MM.1S (cell line): ENCODE measurements at regions not wholly inside any gene's neighbourhood (a gene's known extent, or its start where the extent isn't known, plus 50 kb on each side); places are given as distances from the start of the nearest gene placed in this dataset.
"Not testable (repeated sequence)": the region's sequence is repeated elsewhere in the genome, so short reads cannot be mapped to it uniquely, and the experiment has no call there.

Experiments
- DNase-seq: peaks from one replicate; pipeline ENCODE4 v3.0.0-alpha.2; 2015
- H2AFZ ChIP-seq: fragments of 300-600 bp; sonication (generic); 2 replicates; pipeline ENCODE4 v1.6.0; 2016; ENCODE audit warnings: antibody characterized with exemption, low read length
- H3F3A ChIP-seq: fragments of 300-600 bp; sonication (generic); 2 replicates; pipeline ENCODE4 v1.6.1; 2016; ENCODE audit warnings: mild to moderate bottlenecking, antibody characterized with exemption, low read length, moderate library complexity, mixed read lengths; ENCODE audit not compliant: insufficient read depth
- H3K27ac ChIP-seq: fragments of 300-600 bp; sonication (generic); 2 replicates; pipeline ENCODE4 v1.5.1; 2016; ENCODE audit warnings: mild to moderate bottlenecking, low read length
- H3K27me3 ChIP-seq: fragments of 300-600 bp; sonication (generic); replicated peaks from 2 replicates; pipeline ENCODE4 v1.6.0; 2016; ENCODE audit warnings: low read length; ENCODE audit not compliant: insufficient read depth
- H3K36me3 ChIP-seq: fragments of 300-600 bp; sonication (generic); replicated peaks from 2 replicates; pipeline ENCODE4 v1.6.1; 2016; ENCODE audit warnings: mild to moderate bottlenecking, low read length, mixed read lengths; ENCODE audit not compliant: insufficient read depth
- H3K4me1 ChIP-seq: fragments of 300-600 bp; sonication (generic); 2 replicates; pipeline ENCODE4 v1.6.1; 2016; ENCODE audit warnings: low read length, mixed read lengths
- H3K4me2 ChIP-seq: fragments of 300-600 bp; sonication (generic); 2 replicates; pipeline ENCODE4 v1.6.0; 2016; ENCODE audit warnings: low read depth, low read length
- H3K4me3 ChIP-seq: fragments of 300-600 bp; sonication (generic); 2 replicates; pipeline ENCODE4 v1.5.1; 2016; ENCODE audit warnings: low read length, mixed read lengths
- H3K79me2 ChIP-seq: fragments of 300-600 bp; sonication (generic); 2 replicates; pipeline ENCODE4 v1.6.1; 2016; ENCODE audit warnings: mixed run types, low read length, mixed read lengths
- H3K9ac ChIP-seq: fragments of 300-600 bp; sonication (generic); 2 replicates; pipeline ENCODE4 v1.6.1; 2016; ENCODE audit warnings: low read length, mixed read lengths
- H3K9me2 ChIP-seq: fragments of 300-600 bp; sonication (generic); replicated peaks from 2 replicates; pipeline ENCODE4 v1.6.1; 2016; ENCODE audit warnings: mild to moderate bottlenecking, low read length, mixed read lengths; ENCODE audit not compliant: insufficient read depth
- H3K9me3 ChIP-seq: fragments of 300-600 bp; sonication (generic); replicated peaks from 2 replicates; pipeline ENCODE4 v1.6.1; 2016; ENCODE audit warnings: mild to moderate bottlenecking, low read length, mixed read lengths; ENCODE audit not compliant: insufficient read depth
- H4K20me1 ChIP-seq: fragments of 300-600 bp; sonication (generic); 2 replicates; pipeline ENCODE4 v1.6.1; 2016; ENCODE audit warnings: mild to moderate bottlenecking, low read length, moderate library complexity, mixed read lengths; ENCODE audit not compliant: insufficient read depth
- EZH2 ChIP-seq: fragments of 300-600 bp; sonication (generic); optimal IDR thresholded peaks from 2 replicates; pipeline ENCODE3; 2017; ENCODE audit warnings: low read depth, mild to moderate bottlenecking, antibody characterized with exemption, low read length, mixed read lengths
- EZH2phosphoT487 ChIP-seq: fragments of 300-600 bp; sonication (generic); IDR thresholded peaks from 2 replicates; pipeline ENCODE4 v1.6.1; 2018; ENCODE audit warnings: antibody characterized with exemption, low read length
- TF ChIP-seq, protein P1 (sequence below): fragments of 300-600 bp; sonication (generic); IDR thresholded peaks from 2 replicates; pipeline ENCODE4 v1.5.1; 2016; ENCODE audit warnings: antibody characterized with exemption, low read length, mixed read lengths

DNA sequence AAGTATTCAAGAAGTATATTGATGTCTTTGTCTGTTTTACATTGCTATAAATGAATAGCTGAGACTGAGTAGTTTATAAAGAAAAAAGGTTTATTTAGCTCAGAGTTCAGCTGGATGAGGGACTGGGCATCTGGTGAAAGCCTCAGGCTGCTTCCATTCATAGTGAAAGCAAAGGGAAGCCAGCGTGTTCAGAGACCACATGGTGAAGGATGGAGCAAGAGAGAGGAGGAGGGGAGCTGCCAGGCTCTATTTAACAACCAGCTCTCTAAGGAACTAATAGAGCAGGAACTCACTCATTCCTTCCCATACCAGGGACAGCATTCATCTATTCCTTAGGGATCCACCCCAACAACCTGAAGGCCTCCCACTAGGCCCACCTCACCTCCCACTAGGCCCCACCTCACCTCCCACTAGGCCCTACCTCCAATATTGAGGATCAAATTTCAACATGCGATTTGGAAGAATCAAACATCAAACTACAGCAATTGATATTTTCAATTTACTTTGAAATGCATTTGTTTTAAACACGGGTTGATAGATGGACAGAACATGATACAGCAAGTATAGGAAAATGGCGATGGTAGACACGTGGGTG, 167.5 kb upstream of the HES1 start:
- Histone ChIP-seq H3K27me3 (no peaks in the 10 kb centered on the region), H4K20me1 (no peaks in the 10 kb centered on the region), H3K9ac (no peak overlapping the region), H3K4me2 (no peak overlapping the region), H3K9me2 (no peaks in the 10 kb centered on the region), H3K9me3 (no peaks in the 10 kb centered on the region), H3K36me3 (no peaks in the 10 kb centered on the region), H3F3A (peaks cover 4% of the 10 kb centered on the region), H3K4me3 (no peak overlapping the region), H2AFZ (no peak overlapping the region), H3K4me1 (peaks cover 35% of the 10 kb centered on the region), H3K27ac (no peak overlapping the region), H3K79me2 (no peaks in the 10 kb centered on the region)
- no peak for TF ChIP-seq EZH2
- TF ChIP-seq, protein P1, sequence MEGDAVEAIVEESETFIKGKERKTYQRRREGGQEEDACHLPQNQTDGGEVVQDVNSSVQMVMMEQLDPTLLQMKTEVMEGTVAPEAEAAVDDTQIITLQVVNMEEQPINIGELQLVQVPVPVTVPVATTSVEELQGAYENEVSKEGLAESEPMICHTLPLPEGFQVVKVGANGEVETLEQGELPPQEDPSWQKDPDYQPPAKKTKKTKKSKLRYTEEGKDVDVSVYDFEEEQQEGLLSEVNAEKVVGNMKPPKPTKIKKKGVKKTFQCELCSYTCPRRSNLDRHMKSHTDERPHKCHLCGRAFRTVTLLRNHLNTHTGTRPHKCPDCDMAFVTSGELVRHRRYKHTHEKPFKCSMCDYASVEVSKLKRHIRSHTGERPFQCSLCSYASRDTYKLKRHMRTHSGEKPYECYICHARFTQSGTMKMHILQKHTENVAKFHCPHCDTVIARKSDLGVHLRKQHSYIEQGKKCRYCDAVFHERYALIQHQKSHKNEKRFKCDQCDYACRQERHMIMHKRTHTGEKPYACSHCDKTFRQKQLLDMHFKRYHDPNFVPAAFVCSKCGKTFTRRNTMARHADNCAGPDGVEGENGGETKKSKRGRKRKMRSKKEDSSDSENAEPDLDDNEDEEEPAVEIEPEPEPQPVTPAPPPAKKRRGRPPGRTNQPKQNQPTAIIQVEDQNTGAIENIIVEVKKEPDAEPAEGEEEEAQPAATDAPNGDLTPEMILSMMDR = no peak
- TF ChIP-seq EZH2phosphoT487 = no peak
- no peak for DNase-seq

DNA sequence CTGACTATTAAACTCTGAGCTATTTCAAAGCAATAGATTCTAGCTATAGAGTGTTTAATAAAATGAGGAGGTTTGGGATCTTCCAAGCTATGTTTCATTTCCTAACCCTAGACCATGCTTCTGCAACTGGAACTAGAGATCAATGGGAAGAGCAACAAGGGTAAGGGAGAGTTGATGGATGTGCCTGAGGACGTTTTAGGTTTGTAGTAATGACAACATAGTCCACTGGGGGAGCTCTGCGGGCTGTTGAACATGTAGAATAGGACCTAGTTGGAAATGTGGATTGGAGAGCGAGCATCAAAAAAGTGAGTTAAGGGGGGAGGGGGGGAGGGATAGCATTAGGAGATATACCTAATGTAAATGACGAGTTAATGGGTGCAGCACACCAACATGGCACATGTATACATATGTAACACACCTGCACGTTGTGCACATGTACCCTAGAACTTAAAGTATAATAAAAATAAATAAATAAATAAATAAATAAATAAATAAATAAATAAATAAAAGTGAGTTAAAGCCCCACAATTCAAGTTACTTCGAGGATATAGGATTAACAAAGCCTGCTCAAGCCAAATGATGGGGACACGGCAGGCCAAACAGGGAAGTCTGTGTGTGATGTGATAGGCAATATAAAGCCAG, 165.7 kb upstream of the HES1 start:
- not testable (repeated sequence) for H3K9me2 ChIP-seq, H3K79me2 ChIP-seq, H2AFZ ChIP-seq, H3K27me3 ChIP-seq, H3K36me3 ChIP-seq, H3K9me3 ChIP-seq, H3K9ac ChIP-seq, H4K20me1 ChIP-seq, H3K4me3 ChIP-seq, H3F3A ChIP-seq
- DNase-seq = peak; percentile 59
- Histone ChIP-seq H3K4me2 (peak overlapping the region; percentile 24), H3K27ac (peak overlapping the region; percentile 23; the same call in 1 of the 2 replicates), H3K4me1 (peaks cover 18% of the 10 kb centered on the region)
- TF ChIP-seq, protein P1 = peak; percentile 51

DNA sequence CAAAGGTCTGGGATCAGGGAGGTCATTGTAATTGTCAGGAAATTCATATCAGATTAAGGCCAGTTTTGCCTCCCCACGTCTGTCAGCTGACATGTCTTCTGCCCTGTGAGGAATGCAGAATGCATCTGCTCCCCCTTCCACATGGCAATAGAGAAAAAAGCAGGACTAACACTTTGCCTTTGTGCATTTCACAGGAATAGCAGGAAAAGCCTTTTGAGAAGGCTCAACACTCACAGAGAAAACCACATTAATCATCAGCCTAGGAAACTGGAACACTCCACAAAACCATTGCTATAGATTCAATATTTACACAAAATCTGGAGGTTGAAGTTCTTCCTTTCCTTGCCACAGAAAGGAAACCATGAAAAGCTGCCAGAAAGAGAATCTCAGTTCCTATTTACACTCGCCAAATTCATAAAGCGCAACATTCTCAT, 165.2 kb upstream of the HES1 start:
- Histone ChIP-seq H3K36me3 (no peaks in the 10 kb centered on the region), H3K9ac (no peak overlapping the region), H3K27me3 (no peaks in the 10 kb centered on the region), H3K4me2 (peak overlapping the region; percentile 24), H3F3A (peaks cover 4% of the 10 kb centered on the region; the same call in 1 of the 2 replicates), H4K20me1 (no peaks in the 10 kb centered on the region), H3K9me3 (no peaks in the 10 kb centered on the region), H2AFZ (peak overlapping the region; percentile 0; the same call in 1 of the 2 replicates), H3K4me1 (peaks cover 18% of the 10 kb centered on the region), H3K9me2 (no peaks in the 10 kb centered on the region), H3K4me3 (peak overlapping the region; percentile 16; the same call in 1 of the 2 replicates), H3K79me2 (no peaks in the 10 kb centered on the region), H3K27ac (peak overlapping the region; percentile 23; the same call in 1 of the 2 replicates)
- DNase-seq = peak; percentile 40
- TF ChIP-seq EZH2phosphoT487 (no peak), EZH2 (no peak)
- TF ChIP-seq, protein P1 = no peak
